ENCODE measurements at regions not wholly inside any gene's neighbourhood (a gene's known extent, or its start where the extent isn't known, plus 50 kb on each side); places are given as distances from the start of the nearest gene placed in this dataset.

- Mint-ChIP-seq H3K9me3 (ENCODE audit: unreplicated experiment) (no peaks in the 10 kb centered on the region), H3K4me3 (ENCODE audit: unreplicated experiment) (no peak overlapping the region), H3K4me1 (ENCODE audit: low read depth, unreplicated experiment) (peaks cover 20% of the 10 kb centered on the region), H3K27ac (ENCODE audit: unreplicated experiment) (no peak overlapping the region), H3K27me3 (ENCODE audit: unreplicated experiment) (no peaks in the 10 kb centered on the region), H3K36me3 (ENCODE audit: unreplicated experiment) (no peaks in the 10 kb centered on the region)
- TF ChIP-seq CTCF (IDR thresholded peaks at IDR 0.05; ENCODE audit: partially characterized antibody, unreplicated experiment), result no peak
- DNase-seq, result no peak
Observed at GRCh38 chr18:26780520-26781325, 84.8 kb downstream of the AQP4 start.

GRCh38 chr18:26778054-26778393 is 87.5 kb downstream of the AQP4 start:
- Mint-ChIP-seq H3K27ac (ENCODE audit: unreplicated experiment) (no peak overlapping the region), H3K27me3 (ENCODE audit: unreplicated experiment) (no peaks in the 10 kb centered on the region), H3K36me3 (ENCODE audit: unreplicated experiment) (no peaks in the 10 kb centered on the region), H3K4me3 (ENCODE audit: unreplicated experiment) (no peak overlapping the region), H3K9me3 (ENCODE audit: unreplicated experiment) (no peaks in the 10 kb centered on the region), H3K4me1 (ENCODE audit: low read depth, unreplicated experiment) (peaks cover 19% of the 10 kb centered on the region)
- no peak for DNase-seq
- no peak for TF ChIP-seq CTCF (IDR thresholded peaks at IDR 0.05; ENCODE audit: partially characterized antibody, unreplicated experiment)

GRCh38 chr18:26777351-26778053 is 88.0 kb downstream of the AQP4 start:
- H3K4me1 Mint-ChIP-seq (ENCODE audit: low read depth, unreplicated experiment), result peaks cover 17% of the 10 kb centered on the region
- no peak overlapping the region for H3K27ac Mint-ChIP-seq (ENCODE audit: unreplicated experiment)
- H3K4me3 Mint-ChIP-seq (ENCODE audit: unreplicated experiment), result no peak overlapping the region
- H3K36me3 Mint-ChIP-seq (ENCODE audit: unreplicated experiment), result no peaks in the 10 kb centered on the region
- no peaks in the 10 kb centered on the region for H3K27me3 Mint-ChIP-seq (ENCODE audit: unreplicated experiment)
- TF ChIP-seq CTCF (IDR thresholded peaks at IDR 0.05; ENCODE audit: partially characterized antibody, unreplicated experiment), result no peak
- no peaks in the 10 kb centered on the region for H3K9me3 Mint-ChIP-seq (ENCODE audit: unreplicated experiment)
- no peak for DNase-seq

- Mint-ChIP-seq H3K27me3 (ENCODE audit: unreplicated experiment) (peaks cover 2% of the 10 kb centered on the region), H3K9me3 (ENCODE audit: unreplicated experiment) (no peaks in the 10 kb centered on the region), H3K27ac (ENCODE audit: unreplicated experiment) (no peak overlapping the region), H3K36me3 (ENCODE audit: unreplicated experiment) (no peaks in the 10 kb centered on the region), H3K4me3 (ENCODE audit: unreplicated experiment) (no peak overlapping the region), H3K4me1 (ENCODE audit: low read depth, unreplicated experiment) (peaks cover 4% of the 10 kb centered on the region)
- TF ChIP-seq CTCF (IDR thresholded peaks at IDR 0.05; ENCODE audit: partially characterized antibody, unreplicated experiment), result no peak
- DNase-seq, result no peak
Observed at GRCh38 chr18:26772691-26773090, 92.8 kb downstream of the AQP4 start.

- H3K27me3 Mint-ChIP-seq (ENCODE audit: unreplicated experiment), result peaks cover 2% of the 10 kb centered on the region
- no peak for DNase-seq
- H3K36me3 Mint-ChIP-seq (ENCODE audit: unreplicated experiment), result no peaks in the 10 kb centered on the region
- H3K9me3 Mint-ChIP-seq (ENCODE audit: unreplicated experiment), result peaks cover 2% of the 10 kb centered on the region
- TF ChIP-seq CTCF (IDR thresholded peaks at IDR 0.05; ENCODE audit: partially characterized antibody, unreplicated experiment), result peak; percentile 72
- H3K4me3 Mint-ChIP-seq (ENCODE audit: unreplicated experiment), result no peak overlapping the region
- H3K4me1 Mint-ChIP-seq (ENCODE audit: low read depth, unreplicated experiment), result no peaks in the 10 kb centered on the region
- no peak overlapping the region for H3K27ac Mint-ChIP-seq (ENCODE audit: unreplicated experiment)
Observed at GRCh38 chr18:26771524-26771923, 94.0 kb downstream of the AQP4 start.

Measured in glutamatergic neuron (in vitro differentiated cells).